ENCODE measurements at regions not wholly inside any gene's neighbourhood (a gene's known extent, or its start where the extent isn't known, plus 50 kb on each side); places are given as distances from the start of the nearest gene placed in this dataset.

- FAIRE-seq, result no peak
- no peak overlapping the region for H3K4me3 ChIP-seq (replicated peaks in 1 of 3; ENCODE audit: insufficient read depth in 1 of 3, low read depth in 1 of 3, low read length in 3 of 3)
Measured at GRCh38 chr20:50344232-50345071, 153.8 kb downstream of the CEBPB start.

GRCh38 chr20:50345712-50346373, 155.2 kb downstream of the CEBPB start:
- Histone ChIP-seq H3K36me3 (ENCODE audit: control insufficient read depth in 2 of 2, extremely low read depth in 1 of 2, insufficient read depth in 2 of 2, low read length in 2 of 2) (no peaks in the 10 kb centered on the region), H3K4me1 (ENCODE audit: control insufficient read depth, extremely low read depth, insufficient read depth, low read length) (peaks cover 21% of the 10 kb centered on the region), H2AFZ (ENCODE audit: low read depth, low read length) (no peak overlapping the region), H3K9me3 (replicated peaks; ENCODE audit: control insufficient read depth, insufficient read depth, low read length) (no peaks in the 10 kb centered on the region), H4K20me1 (replicated peaks; ENCODE audit: control insufficient read depth, extremely low read depth, insufficient read depth, low read length) (no peaks in the 10 kb centered on the region), H3K27me3 (ENCODE audit: control insufficient read depth in 2 of 2, insufficient read depth in 2 of 2, low read length in 2 of 2) (peaks cover 0 to 5% of the 10 kb centered on the region in 2 experiments), H3K9me1 (replicated peaks; ENCODE audit: control insufficient read depth, extremely low read depth, insufficient read depth, low read length) (no peaks in the 10 kb centered on the region), H3K9ac (replicated peaks; ENCODE audit: extremely low read depth, insufficient read depth, low read length) (no peak overlapping the region), H3K4me2 (ENCODE audit: insufficient read depth, low read length) (no peak overlapping the region), H3K27ac (ENCODE audit: insufficient read depth, low read depth, low read length) (no peak overlapping the region), H3K4me3 (replicated peaks in 1 of 3; ENCODE audit: insufficient read depth in 1 of 3, low read depth in 1 of 3, low read length in 3 of 3) (no peak overlapping the region), H3K79me2 (ENCODE audit: control insufficient read depth, insufficient read depth, low read length) (no peaks in the 10 kb centered on the region)
- no peak for TF ChIP-seq MYC (IDR thresholded peaks at IDR 0.05; ENCODE audit: low read depth, low read length)
- no peak for TF ChIP-seq JUN (IDR thresholded peaks at IDR 0.05; ENCODE audit: borderline replicate concordance, insufficient read depth, insufficient read length, low read depth)
- BruUV-seq (replicated peaks), result no TSS peak
- dilution Hi-C loops (cut with MboI; ENCODE audit: extremely low pct_ligation_motif_present, low sequenced_read_pairs) (no loop called here), intact Hi-C loops (cut with micrococcal nuclease) (loop anchor here (2.0 kb wide), 1 partner anchor 21 kb away; no protein-coding TSS in a partner anchor)
- ChIA-PET POLR2A (no interaction called here), CTCF (interaction anchor here (1.0 to 1.2 kb wide), 5 partner anchors 8 to 160 kb away, joined by 3 to 4 read pairs (median 3); no protein-coding TSS in a partner anchor)
- no peak for DNase-seq (ENCODE audit: low read depth, low spot score)
- FAIRE-seq, result no peak

More at GRCh38 chr20:50344232-50345071, 153.8 kb downstream of the CEBPB start:
- H3K27me3 ChIP-seq (ENCODE audit: control insufficient read depth in 2 of 2, insufficient read depth in 2 of 2, low read length in 2 of 2), result peaks cover 0 to 5% of the 10 kb centered on the region in 2 experiments
- dilution Hi-C loops (cut with MboI; ENCODE audit: extremely low pct_ligation_motif_present, low sequenced_read_pairs), result no loop called here
- H3K79me2 ChIP-seq (ENCODE audit: control insufficient read depth, insufficient read depth, low read length), result no peaks in the 10 kb centered on the region
- H3K36me3 ChIP-seq (ENCODE audit: control insufficient read depth in 2 of 2, extremely low read depth in 1 of 2, insufficient read depth in 2 of 2, low read length in 2 of 2), result no peaks in the 10 kb centered on the region
- ChIA-PET CTCF (no interaction called here), POLR2A (no interaction called here)
- no peaks in the 10 kb centered on the region for H3K9me3 ChIP-seq (replicated peaks; ENCODE audit: control insufficient read depth, insufficient read depth, low read length)
- no TSS peak for BruUV-seq (replicated peaks)
- H4K20me1 ChIP-seq (replicated peaks; ENCODE audit: control insufficient read depth, extremely low read depth, insufficient read depth, low read length), result no peaks in the 10 kb centered on the region
- no peak overlapping the region for H3K9ac ChIP-seq (replicated peaks; ENCODE audit: extremely low read depth, insufficient read depth, low read length)
- DNase-seq (ENCODE audit: low read depth, low spot score), result no peak
- intact Hi-C loops (cut with micrococcal nuclease), result no loop called here
- H3K27ac ChIP-seq (ENCODE audit: insufficient read depth, low read depth, low read length), result no peak overlapping the region
- H3K4me1 ChIP-seq (ENCODE audit: control insufficient read depth, extremely low read depth, insufficient read depth, low read length), result peaks cover 21% of the 10 kb centered on the region
- TF ChIP-seq POLR2AphosphoS5 (IDR thresholded peaks at IDR 0.05; ENCODE audit: insufficient read depth, low read depth, low read length) (no peak), MAX (IDR thresholded peaks at IDR 0.05; ENCODE audit: insufficient read depth, insufficient read length) (no peak), FOS (IDR thresholded peaks at IDR 0.05; ENCODE audit: borderline replicate concordance, insufficient read depth, low read length) (no peak)
- no peaks in the 10 kb centered on the region for H3K9me1 ChIP-seq (replicated peaks; ENCODE audit: control insufficient read depth, extremely low read depth, insufficient read depth, low read length)
- no peak overlapping the region for H2AFZ ChIP-seq (ENCODE audit: low read depth, low read length)
- no peak overlapping the region for H3K4me2 ChIP-seq (ENCODE audit: insufficient read depth, low read length)

Measured in endothelial cell of umbilical vein (primary cell).